CD4-positive, alpha-beta memory T cell (primary cell): ENCODE measurements at regions not wholly inside any gene's neighbourhood (a gene's known extent, or its start where the extent isn't known, plus 50 kb on each side); places are given as distances from the start of the nearest gene placed in this dataset.

Experiments used
- CTCF ChIA-PET: fragments of 350-600 bp; sonication (Branson Sonifier 250); formaldehyde crosslinking; loops from one replicate; lab custom pipeline; 2021; ENCODE audit warnings: inconsistent platforms; ENCODE audit not compliant: partially characterized antibody; lab: Charles Lee
- POLR2A ChIA-PET: fragments of 350-600 bp; sonication (Branson Sonifier 250); formaldehyde crosslinking; loops from one replicate; lab custom pipeline; 2021; ENCODE audit not compliant: partially characterized antibody; lab: Charles Lee
- DNase-seq, 5 donors: peaks; one replicate each; pipeline versions ENCODE4 v3.0.0 to v3.0.0-alpha.2; 2020 to 2022; ENCODE audit warnings: mixed read lengths in 1 of 5
- H3K27ac ChIP-seq: one replicate; pipeline ENCODE4 v1.7.0; 2013; ENCODE audit warnings: low read depth, low read length
- H3K27me3 ChIP-seq: 2 replicates; pipeline ENCODE4 v1.7.0; 2013; ENCODE audit warnings: mild to moderate bottlenecking, low read length, moderate library complexity; ENCODE audit not compliant: insufficient read depth
- H3K36me3 ChIP-seq: 2 replicates; pipeline ENCODE4 v1.7.0; 2013; ENCODE audit warnings: mild to moderate bottlenecking, low read length, moderate library complexity; ENCODE audit not compliant: insufficient read depth
- H3K4me1 ChIP-seq: 2 replicates; pipeline ENCODE4 v1.7.0; 2013; ENCODE audit warnings: mild to moderate bottlenecking, low read length, moderate library complexity; ENCODE audit not compliant: insufficient read depth
- H3K4me3 ChIP-seq, 2 donors: one replicate each; pipeline ENCODE4 v1.7.0; 2013; ENCODE audit warnings: low read length in 2 of 2, mild to moderate bottlenecking in 1 of 2
- H3K9me3 ChIP-seq, 2 donors: one replicate each; pipeline ENCODE4 v1.7.0; 2013; ENCODE audit warnings: low read length in 2 of 2, control low read depth in 1 of 2; ENCODE audit not compliant: control insufficient read depth in 1 of 2
- H3K27ac Mint-ChIP-seq, 7 donors: one replicate each; pipeline ENCODE4 v1.8.0; 2020 to 2021; ENCODE audit warnings: mixed read lengths in 7 of 7, mild to moderate bottlenecking in 6 of 7, inconsistent platforms in 3 of 7, moderate library complexity in 3 of 7
- H3K27me3 Mint-ChIP-seq, 2 donors: one replicate each; pipeline ENCODE4 v1.8.0; 2020 to 2021; ENCODE audit warnings: mixed read lengths in 2 of 2
- H3K36me3 Mint-ChIP-seq, 2 donors: one replicate each; pipeline ENCODE4 v1.8.0; 2020 to 2021; ENCODE audit warnings: mixed read lengths in 2 of 2, inconsistent platforms in 1 of 2, mild to moderate bottlenecking in 1 of 2
- H3K4me1 Mint-ChIP-seq, 4 donors: one replicate each; pipeline ENCODE4 v1.8.0; 2020 to 2021; ENCODE audit warnings: mixed read lengths in 4 of 4, mild to moderate bottlenecking in 1 of 4
- H3K4me3 Mint-ChIP-seq, 8 donors: one replicate each; pipeline ENCODE4 v1.8.0; 2020 to 2021; ENCODE audit warnings: mixed read lengths in 8 of 8, mild to moderate bottlenecking in 7 of 8, moderate library complexity in 6 of 8, inconsistent platforms in 3 of 8
- H3K9me3 Mint-ChIP-seq, 8 donors: one replicate each; pipeline ENCODE4 v1.8.0; 2020 to 2021; ENCODE audit warnings: mixed read lengths in 8 of 8, mild to moderate bottlenecking in 5 of 8, inconsistent platforms in 3 of 8, moderate library complexity in 1 of 8
- intact Hi-C: fragments of 100-400 bp; cut with micrococcal nuclease; formaldehyde crosslinking; loops from one replicate; pipeline ENCODE4 v1.15.1; 2023

DNA sequence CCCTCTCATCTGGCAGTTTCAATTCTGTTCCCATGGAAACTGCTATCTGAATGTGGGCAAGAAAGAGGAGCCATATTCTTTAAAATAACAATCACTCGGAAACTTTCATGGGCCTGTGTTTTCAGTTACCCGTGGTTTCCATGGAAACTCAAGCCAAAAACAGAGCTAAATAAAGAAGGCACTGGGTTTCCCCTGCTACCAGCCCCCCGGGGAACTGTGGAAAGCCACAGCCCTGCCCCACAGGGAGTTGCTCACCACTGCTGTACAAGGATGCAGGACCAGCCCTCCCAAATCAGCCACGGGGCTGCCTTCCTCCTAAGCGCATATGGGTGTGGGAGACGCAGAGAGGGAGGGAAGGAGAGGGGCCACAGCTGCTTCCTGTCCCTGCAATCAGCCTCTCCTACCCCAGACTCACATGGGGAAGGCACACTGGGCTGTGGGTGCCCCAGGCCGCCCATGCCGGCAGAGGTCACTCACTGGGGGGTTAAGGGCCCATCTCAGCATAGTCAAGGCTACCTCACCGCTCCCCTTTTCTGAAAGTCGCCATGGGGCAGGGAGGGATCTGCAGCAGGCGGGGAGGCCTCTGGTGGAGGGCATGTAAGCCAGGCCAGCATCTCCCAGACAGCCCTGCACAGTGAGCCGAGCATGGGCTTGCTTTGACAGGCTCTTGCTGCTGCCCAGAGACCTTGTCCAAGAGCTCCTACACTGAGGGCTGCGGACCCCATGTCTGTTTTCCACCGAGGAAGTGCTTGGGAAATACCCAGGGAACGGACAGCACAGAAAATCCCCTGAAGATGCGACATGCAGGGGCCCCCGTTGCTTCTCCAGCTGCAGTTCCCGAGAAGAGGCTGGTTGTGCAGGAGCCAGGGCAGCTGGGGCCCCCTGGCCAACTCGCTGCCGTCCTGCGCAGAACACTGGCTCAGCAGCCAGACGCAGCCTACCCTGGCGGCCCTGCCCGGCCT lies 157.3 kb upstream of the PPP2R2D start:
- DNase-seq = no peak
- peaks cover 13 to 28% of the 10 kb centered on the region in 2 donors for H3K27me3 Mint-ChIP-seq
- POLR2A ChIA-PET = no interaction called here

DNA sequence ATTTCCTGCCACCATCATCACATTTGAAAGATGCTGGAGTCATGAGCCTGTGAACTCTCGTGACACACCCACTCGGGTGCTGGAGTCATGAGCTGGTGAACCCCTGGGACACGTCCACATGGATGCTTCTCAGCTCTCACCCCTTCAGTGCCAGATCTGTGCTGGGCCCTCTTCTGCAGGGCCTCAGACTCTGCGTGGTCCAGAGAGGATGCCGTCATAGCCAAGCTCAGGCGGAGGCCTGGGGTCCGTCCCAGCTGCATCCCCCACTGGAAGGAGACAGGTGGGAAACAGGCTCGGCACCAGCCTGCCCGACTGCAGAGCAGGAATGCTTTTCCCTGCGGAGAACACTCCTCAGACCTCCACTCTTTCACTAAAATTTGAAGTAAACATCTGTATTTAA lies 156.5 kb upstream of the PPP2R2D start:
- H3K4me1 ChIP-seq = no peaks in the 10 kb centered on the region
- DNase-seq = no peak
- no peaks in the 10 kb centered on the region for H3K36me3 ChIP-seq
- H3K27me3 Mint-ChIP-seq = peaks cover 13 to 29% of the 10 kb centered on the region in 2 donors
- H3K36me3 Mint-ChIP-seq = no peaks in the 10 kb centered on the region
- CTCF ChIA-PET = no interaction called here
- H3K9me3 Mint-ChIP-seq = peaks cover 0 to 1% (median 0%) of the 10 kb centered on the region in 8 donors
- H3K9me3 ChIP-seq = no peaks in the 10 kb centered on the region
- peaks cover 0 to 6% (median 0%) of the 10 kb centered on the region in 4 donors for H3K4me1 Mint-ChIP-seq
- H3K27ac Mint-ChIP-seq = no peak overlapping the region
- H3K27ac ChIP-seq = no peak overlapping the region
- POLR2A ChIA-PET = no interaction called here
- H3K27me3 ChIP-seq = peaks cover 6% of the 10 kb centered on the region
- H3K4me3 Mint-ChIP-seq = no peak overlapping the region
- no peak overlapping the region for H3K4me3 ChIP-seq
- intact Hi-C loops = no loop called here

More for the DNA sequence above, 157.3 kb upstream of the PPP2R2D start:
- CTCF ChIA-PET = no interaction called here
- Histone ChIP-seq H3K4me3 (no peak overlapping the region), H3K4me1 (no peaks in the 10 kb centered on the region), H3K9me3 (no peaks in the 10 kb centered on the region), H3K27me3 (peaks cover 6% of the 10 kb centered on the region), H3K36me3 (no peaks in the 10 kb centered on the region), H3K27ac (no peak overlapping the region)
- H3K9me3 Mint-ChIP-seq = peaks cover 0 to 3% (median 0%) of the 10 kb centered on the region in 8 donors
- intact Hi-C loops = no loop called here
- no peak overlapping the region for H3K27ac Mint-ChIP-seq
- peaks cover 0 to 6% (median 0%) of the 10 kb centered on the region in 4 donors for H3K4me1 Mint-ChIP-seq
- no peaks in the 10 kb centered on the region for H3K36me3 Mint-ChIP-seq
- H3K4me3 Mint-ChIP-seq = no peak overlapping the region

DNA sequence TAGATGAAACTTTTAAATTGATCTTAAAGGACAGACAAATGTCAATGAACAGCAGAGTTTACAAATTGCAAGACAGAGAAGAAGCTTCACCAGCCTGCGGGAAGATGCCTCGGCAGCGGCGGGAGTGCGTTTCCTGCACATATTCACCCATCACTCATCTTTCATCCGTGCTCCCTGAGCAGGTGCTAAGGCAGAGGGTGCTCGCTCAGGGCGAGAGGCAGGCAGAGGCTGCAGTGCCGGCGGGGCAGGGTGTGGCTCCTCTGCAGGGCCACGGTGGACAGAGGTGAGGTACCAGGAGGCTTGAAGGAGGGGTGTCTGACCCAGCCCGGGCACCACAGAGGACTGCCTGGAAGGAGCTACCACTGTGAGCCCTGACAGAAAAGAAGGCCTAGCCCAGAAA lies 155.2 kb upstream of the PPP2R2D start:
- no peaks in the 10 kb centered on the region for H3K36me3 ChIP-seq
- no peaks in the 10 kb centered on the region for H3K9me3 ChIP-seq
- Mint-ChIP-seq H3K27ac (peak overlapping the region in 1 of 7 donors; percentile 24), H3K36me3 (no peaks in the 10 kb centered on the region), H3K27me3 (peaks cover 13 to 23% of the 10 kb centered on the region in 2 donors), H3K4me1 (peaks cover 0 to 6% (median 0%) of the 10 kb centered on the region in 4 donors), H3K4me3 (peak overlapping the region in 1 of 8 donors; percentile 7), H3K9me3 (peaks cover 0 to 1% (median 0%) of the 10 kb centered on the region in 8 donors)
- DNase-seq = no peak
- CTCF ChIA-PET = no interaction called here
- POLR2A ChIA-PET = no interaction called here
- intact Hi-C loops = no loop called here
- H3K27ac ChIP-seq = no peak overlapping the region
- H3K27me3 ChIP-seq = peaks cover 6% of the 10 kb centered on the region
- no peak overlapping the region for H3K4me3 ChIP-seq
- no peaks in the 10 kb centered on the region for H3K4me1 ChIP-seq

DNA sequence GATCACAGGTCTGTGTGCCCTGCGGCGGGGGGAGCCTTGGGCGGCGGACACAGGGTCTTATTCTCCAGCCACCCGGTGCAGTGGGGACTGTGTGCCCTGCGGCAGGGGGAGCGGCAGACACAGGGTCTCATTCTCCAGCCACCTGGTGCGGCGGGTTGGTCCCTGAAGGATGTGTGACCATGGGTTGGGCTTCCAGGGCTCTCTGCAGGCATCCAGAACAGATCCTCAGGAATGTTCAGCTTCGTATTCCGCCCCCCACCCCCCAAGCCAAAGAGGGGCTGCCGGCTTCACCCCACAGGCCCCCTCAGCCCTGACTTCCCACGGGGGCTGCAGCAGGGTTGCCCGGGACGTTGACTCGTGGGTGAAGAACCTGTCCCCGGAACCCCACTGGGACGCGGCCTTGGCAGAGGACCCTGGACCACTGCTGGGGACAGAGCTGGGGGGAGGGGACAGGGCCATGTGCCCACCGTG lies 154.5 kb upstream of the PPP2R2D start:
- H3K36me3 Mint-ChIP-seq = no peaks in the 10 kb centered on the region
- no peak overlapping the region for H3K4me3 Mint-ChIP-seq
- H3K27ac Mint-ChIP-seq = peak overlapping the region in 1 of 7 donors; percentile 23
- H3K4me3 ChIP-seq = no peak overlapping the region
- no peaks in the 10 kb centered on the region for H3K4me1 ChIP-seq
- no peaks in the 10 kb centered on the region for H3K36me3 ChIP-seq
- H3K27me3 Mint-ChIP-seq = peaks cover 14 to 23% of the 10 kb centered on the region in 2 donors
- ChIA-PET CTCF (no interaction called here), POLR2A (no interaction called here)
- H3K9me3 Mint-ChIP-seq = peaks cover 0 to 1% (median 0%) of the 10 kb centered on the region in 8 donors
- no peak for DNase-seq
- intact Hi-C loops = no loop called here
- no peak overlapping the region for H3K27ac ChIP-seq
- peaks cover 6% of the 10 kb centered on the region for H3K27me3 ChIP-seq
- H3K4me1 Mint-ChIP-seq = peaks cover 0 to 6% (median 0%) of the 10 kb centered on the region in 4 donors
- no peaks in the 10 kb centered on the region for H3K9me3 ChIP-seq

DNA sequence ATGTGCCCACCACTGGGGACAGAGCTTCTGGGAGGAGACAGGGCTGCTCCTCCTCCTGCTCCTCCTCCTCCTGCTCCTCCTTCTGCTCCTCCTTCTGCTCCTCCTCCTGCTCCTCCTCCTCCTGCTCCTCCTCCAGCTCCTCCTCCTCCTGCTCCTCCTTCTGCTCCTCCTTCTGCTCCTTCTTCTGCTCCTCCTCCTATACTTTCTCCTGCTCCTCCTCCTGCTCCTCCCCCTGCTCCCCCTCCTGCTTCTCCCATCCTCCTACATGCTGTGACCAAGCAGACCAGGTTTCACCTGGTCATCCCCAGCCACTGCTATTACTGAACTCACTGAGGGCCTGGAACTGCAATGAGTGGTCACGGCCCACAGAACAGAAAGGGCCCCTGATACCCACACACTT lies 154.0 kb upstream of the PPP2R2D start:
- no peak for DNase-seq
- Mint-ChIP-seq H3K9me3 (peaks cover 0 to 1% (median 0%) of the 10 kb centered on the region in 8 donors), H3K4me3 (no peak overlapping the region), H3K27ac (no peak overlapping the region), H3K36me3 (no peaks in the 10 kb centered on the region), H3K4me1 (peaks cover 0 to 6% (median 0%) of the 10 kb centered on the region in 4 donors), H3K27me3 (peaks cover 14 to 21% of the 10 kb centered on the region in 2 donors)
- H3K36me3 ChIP-seq = no peaks in the 10 kb centered on the region
- CTCF ChIA-PET = no interaction called here
- no peaks in the 10 kb centered on the region for H3K9me3 ChIP-seq
- POLR2A ChIA-PET = no interaction called here
- no peak overlapping the region for H3K4me3 ChIP-seq
- H3K27me3 ChIP-seq = peaks cover 6% of the 10 kb centered on the region
- H3K27ac ChIP-seq = no peak overlapping the region
- H3K4me1 ChIP-seq = no peaks in the 10 kb centered on the region
- intact Hi-C loops = no loop called here

DNA sequence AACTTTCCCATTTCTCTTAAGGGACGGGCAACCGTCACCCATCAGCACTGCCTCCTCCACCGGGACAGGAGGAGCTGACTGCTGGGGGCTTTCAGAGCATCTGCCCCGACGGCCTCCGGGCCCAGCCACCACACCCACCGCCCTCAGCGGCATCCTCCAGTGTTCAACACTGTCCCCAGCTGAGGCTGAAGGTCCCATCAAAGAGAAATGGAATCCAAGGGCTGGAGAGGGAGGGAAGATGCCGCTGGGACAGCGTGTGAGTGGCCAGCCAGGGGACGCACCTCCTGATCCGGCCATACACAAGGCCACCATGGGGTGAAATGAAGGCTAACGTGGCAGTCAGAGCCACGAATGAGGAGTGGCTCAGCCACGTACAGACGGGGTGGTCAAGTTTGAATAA lies 153.6 kb upstream of the PPP2R2D start:
- no peaks in the 10 kb centered on the region for H3K36me3 ChIP-seq
- H3K27ac Mint-ChIP-seq = no peak overlapping the region
- intact Hi-C loops = no loop called here
- no peak overlapping the region for H3K4me3 ChIP-seq
- ChIA-PET POLR2A (no interaction called here), CTCF (no interaction called here)
- no peak overlapping the region for H3K4me3 Mint-ChIP-seq
- H3K4me1 Mint-ChIP-seq = peaks cover 0 to 6% (median 0%) of the 10 kb centered on the region in 4 donors
- H3K36me3 Mint-ChIP-seq = no peaks in the 10 kb centered on the region
- no peak overlapping the region for H3K27ac ChIP-seq
- H3K27me3 ChIP-seq = peaks cover 6% of the 10 kb centered on the region
- H3K4me1 ChIP-seq = no peaks in the 10 kb centered on the region
- peaks cover 0 to 1% (median 0%) of the 10 kb centered on the region in 8 donors for H3K9me3 Mint-ChIP-seq
- H3K27me3 Mint-ChIP-seq = peaks cover 14 to 21% of the 10 kb centered on the region in 2 donors
- no peak for DNase-seq
- no peaks in the 10 kb centered on the region for H3K9me3 ChIP-seq

DNA sequence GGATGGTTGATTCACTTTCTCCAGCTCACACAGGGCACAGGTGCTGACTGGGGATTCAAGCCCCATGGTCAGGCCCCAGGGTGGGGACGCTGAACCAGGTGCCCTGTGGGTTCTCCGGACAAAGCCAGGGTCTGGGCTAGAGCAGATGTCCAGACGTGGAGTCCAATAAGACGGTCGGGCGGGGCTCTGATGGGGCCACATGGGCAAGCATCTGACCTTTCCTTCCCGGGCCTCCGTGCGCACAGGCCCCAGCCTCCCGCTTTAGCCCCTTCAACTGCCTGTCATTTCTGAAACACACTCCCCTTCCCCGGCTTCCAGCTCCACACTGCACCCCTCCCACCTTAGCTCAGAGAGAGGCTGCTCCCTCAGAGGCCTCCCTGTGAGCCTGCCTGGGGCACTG lies 153.0 kb upstream of the PPP2R2D start:
- no peaks in the 10 kb centered on the region for H3K9me3 ChIP-seq
- no peak for DNase-seq
- ChIA-PET POLR2A (no interaction called here), CTCF (no interaction called here)
- Mint-ChIP-seq H3K27me3 (peaks cover 14 to 21% of the 10 kb centered on the region in 2 donors), H3K27ac (no peak overlapping the region), H3K36me3 (no peaks in the 10 kb centered on the region), H3K4me1 (peaks cover 0 to 6% (median 0%) of the 10 kb centered on the region in 4 donors), H3K4me3 (no peak overlapping the region), H3K9me3 (peaks cover 0 to 1% (median 0%) of the 10 kb centered on the region in 8 donors)
- no peak overlapping the region for H3K4me3 ChIP-seq
- peaks cover 6% of the 10 kb centered on the region for H3K27me3 ChIP-seq
- H3K27ac ChIP-seq = no peak overlapping the region
- no peaks in the 10 kb centered on the region for H3K4me1 ChIP-seq
- intact Hi-C loops = no loop called here
- no peaks in the 10 kb centered on the region for H3K36me3 ChIP-seq
